ENCODE measurements at regions not wholly inside any gene's neighbourhood (a gene's known extent, or its start where the extent isn't known, plus 50 kb on each side); places are given as distances from the start of the nearest gene placed in this dataset.

- FAIRE-seq, result peak; percentile 2
- no peak for DNase-seq (ENCODE audit: low spot score)
Measured at GRCh38 chr4:19725130-19725529, 526.6 kb upstream of the SLIT2 start.

- no peak for DNase-seq (ENCODE audit: low spot score)
- FAIRE-seq, result no peak
Measured at GRCh38 chr4:19722404-19722803, 529.3 kb upstream of the SLIT2 start.

DNA sequence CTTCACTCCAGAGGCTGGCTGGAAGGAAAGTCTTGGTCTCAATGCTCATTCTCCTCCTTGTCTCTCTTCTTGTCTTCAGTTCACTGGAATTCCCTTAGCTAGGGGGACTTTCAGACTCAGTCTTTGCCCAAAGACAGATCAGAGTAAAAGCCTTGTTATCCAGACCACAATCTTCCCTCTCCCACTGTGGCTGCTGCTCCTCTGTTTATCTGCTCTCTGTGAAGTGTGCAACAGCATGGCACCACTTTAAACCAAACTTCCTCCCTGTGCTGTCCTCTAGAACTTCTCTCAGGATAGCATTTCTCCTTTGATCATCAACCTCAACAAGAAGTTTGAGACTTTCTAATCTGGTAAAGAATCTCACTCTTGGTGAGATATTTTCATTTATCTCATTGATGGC lies 530.1 kb upstream of the SLIT2 start:
- FAIRE-seq (no peak), DNase-seq (ENCODE audit: low spot score) (no peak)

- FAIRE-seq, result no peak
- no peak for DNase-seq (ENCODE audit: low spot score)
Measured at GRCh38 chr4:19720610-19721009, 531.1 kb upstream of the SLIT2 start.

- DNase-seq (ENCODE audit: low spot score) (no peak), FAIRE-seq (no peak)
Measured at GRCh38 chr4:19720190-19720589, 531.5 kb upstream of the SLIT2 start.

DNA sequence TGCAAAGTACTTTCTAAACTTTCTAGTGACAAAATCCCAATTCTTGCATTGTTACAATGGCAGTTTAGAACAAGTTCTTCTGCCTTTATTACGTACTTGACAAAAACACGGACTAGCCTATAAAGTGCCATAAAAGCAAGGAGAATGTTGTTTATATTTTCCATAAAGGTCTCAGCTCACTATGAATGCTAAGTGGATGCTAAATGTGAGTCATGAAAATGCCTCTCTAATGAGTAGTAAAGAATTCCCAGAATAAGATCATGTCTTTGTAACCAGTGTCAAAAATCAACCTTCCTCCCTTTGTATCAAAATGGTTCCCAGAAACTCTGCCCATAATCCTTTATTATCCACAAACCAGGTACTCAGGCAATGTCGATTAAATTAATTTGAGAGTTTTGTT lies 539.8 kb upstream of the SLIT2 start:
- no peak for DNase-seq (ENCODE audit: low spot score)
- FAIRE-seq, result no peak

DNA sequence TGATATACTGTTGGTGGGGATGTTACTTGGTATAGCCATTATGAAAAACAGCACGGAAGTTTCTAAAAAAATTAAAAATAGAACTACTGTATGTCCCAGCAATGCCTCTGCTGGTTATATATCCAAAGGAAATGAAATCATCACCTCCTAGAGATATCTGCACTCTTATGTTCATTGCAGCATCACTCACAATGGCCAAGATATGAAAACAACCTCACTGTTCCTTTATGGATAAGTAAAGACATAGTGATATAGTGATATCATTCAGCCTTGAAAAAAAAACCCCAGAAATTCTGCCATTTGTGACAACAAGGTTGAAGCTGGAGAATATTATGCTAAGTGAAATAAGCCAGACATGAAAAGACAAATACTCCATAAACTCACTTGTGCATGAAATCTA lies 543.8 kb upstream of the SLIT2 start:
- FAIRE-seq, result no peak
- DNase-seq (ENCODE audit: low spot score), result no peak

- DNase-seq (ENCODE audit: low spot score) (no peak), FAIRE-seq (no peak)
Measured at GRCh38 chr4:19703391-19703790, 548.3 kb upstream of the SLIT2 start.

GRCh38 chr4:19700992-19701391 lies 550.7 kb upstream of the SLIT2 start:
- FAIRE-seq, result no peak
- peak; percentile 13 for DNase-seq (ENCODE audit: low spot score)

DNA sequence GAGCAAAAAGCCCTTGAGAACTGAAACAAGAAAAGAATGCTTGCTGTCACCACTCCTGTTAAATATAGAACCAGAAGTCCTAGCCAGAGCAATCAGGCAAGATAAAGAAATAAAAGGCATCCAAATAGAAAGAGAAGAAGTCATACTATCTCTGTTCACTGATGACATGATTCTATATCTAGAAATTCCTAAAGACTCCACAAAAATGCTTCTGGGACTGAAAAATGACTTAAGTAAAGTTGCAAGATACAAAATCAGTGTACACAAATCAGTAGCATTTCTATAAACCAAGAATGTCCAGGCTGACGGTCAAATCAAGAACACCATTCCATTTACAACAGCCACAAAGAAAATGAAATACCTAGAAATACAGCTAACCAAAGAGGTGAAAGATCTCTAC lies 552.7 kb upstream of the SLIT2 start:
- no peak for FAIRE-seq

DNA sequence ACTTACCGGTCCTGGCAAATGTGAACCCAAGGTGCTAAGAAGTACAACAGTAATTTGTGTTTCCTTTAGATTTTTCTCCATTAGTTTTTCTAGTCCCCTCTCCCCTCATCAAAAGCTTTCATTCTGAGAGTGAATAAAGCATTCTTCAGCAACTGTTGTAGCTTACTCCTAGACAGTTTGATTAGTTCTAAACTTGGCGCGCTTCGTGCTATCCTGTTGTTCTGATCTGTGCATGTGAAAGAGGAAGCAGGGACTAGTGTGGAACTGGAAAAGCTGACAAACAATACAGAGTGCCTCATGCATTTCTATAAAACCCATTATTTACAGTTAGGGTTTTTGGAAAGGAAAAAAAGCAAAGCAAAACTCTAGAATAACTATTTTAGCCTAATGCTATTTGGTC lies 556.9 kb upstream of the SLIT2 start:
- FAIRE-seq, result no peak

More for the DNA sequence above, 552.7 kb upstream of the SLIT2 start:
- DNase-seq (ENCODE audit: low spot score), result no peak

GRCh38 chr4:19693936-19694570 lies 557.7 kb upstream of the SLIT2 start:
- DNase-seq (ENCODE audit: low spot score) (no peak), FAIRE-seq (no peak)

More for the DNA sequence above, 556.9 kb upstream of the SLIT2 start:
- DNase-seq (ENCODE audit: low spot score), result no peak

DNA sequence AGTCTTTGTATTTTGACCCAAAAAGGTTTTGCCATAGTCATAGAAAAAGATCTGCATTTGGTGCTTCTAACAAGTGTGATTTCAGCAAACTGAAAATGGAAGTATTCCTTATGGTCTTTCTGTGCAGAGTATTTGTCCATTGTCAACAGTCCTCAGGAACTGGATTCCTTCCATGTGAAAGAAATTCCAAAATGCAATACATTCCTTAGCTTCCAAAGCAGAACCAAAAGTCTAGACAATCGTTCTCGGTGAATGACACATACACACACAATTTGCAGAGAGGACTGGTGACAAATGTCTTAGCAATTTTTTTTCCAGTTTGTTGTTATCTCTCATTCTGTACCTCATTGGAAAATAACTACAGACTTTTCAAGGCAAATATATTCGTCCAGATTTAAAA lies 562.2 kb upstream of the SLIT2 start:
- DNase-seq (ENCODE audit: low spot score), result peak; percentile 93
- peak; percentile 96 for FAIRE-seq

- no peak for DNase-seq (ENCODE audit: low spot score)
- no peak for FAIRE-seq
Measured at GRCh38 chr4:19686456-19686855, 565.2 kb upstream of the SLIT2 start.

DNA sequence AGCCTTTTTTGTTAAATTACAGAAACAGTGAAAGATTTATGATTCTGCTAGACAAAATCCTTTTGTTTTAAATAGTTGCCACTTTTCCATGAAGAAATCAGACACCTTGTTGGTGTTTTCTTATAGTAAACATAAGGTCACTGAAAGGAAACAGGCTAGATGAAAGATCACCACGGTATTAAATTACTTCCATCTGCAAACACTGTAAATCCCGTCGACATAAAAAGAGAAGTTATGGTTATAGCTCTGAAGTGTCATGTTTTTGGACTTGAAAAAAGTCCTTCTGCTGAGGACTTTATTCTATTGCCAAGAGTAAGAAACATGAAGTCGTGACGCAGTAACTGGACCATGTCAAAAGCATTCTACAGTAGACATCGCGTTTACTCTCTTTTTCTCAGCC lies 567.6 kb upstream of the SLIT2 start:
- FAIRE-seq, result no peak
- no peak for DNase-seq (ENCODE audit: low spot score)

GRCh38 chr4:19683426-19683825 lies 568.3 kb upstream of the SLIT2 start:
- no peak for FAIRE-seq

DNA sequence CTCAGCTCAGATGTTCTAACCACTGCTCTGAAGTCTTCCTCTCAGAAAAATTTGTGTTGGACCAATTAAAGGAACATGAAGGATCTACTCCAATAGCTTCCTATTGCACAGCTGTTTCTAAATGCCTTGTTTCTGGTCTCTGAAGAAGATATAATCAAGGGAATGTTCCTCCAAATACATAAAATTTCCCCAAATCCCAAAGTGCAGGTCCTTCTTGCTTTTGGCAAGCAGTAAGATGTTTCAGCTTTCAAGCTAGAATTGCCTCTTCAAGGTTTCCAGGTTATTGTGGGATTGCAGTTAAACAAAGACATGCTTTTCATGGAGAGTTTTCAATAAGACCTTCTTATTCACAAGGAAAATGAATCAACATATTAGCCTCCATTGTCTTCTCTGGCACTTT lies 574.5 kb upstream of the SLIT2 start:
- no peak for FAIRE-seq
- no peak for DNase-seq (ENCODE audit: low spot score)

More at GRCh38 chr4:19683426-19683825, 568.3 kb upstream of the SLIT2 start:
- no peak for DNase-seq (ENCODE audit: low spot score)

GRCh38 chr4:19675172-19675811 lies 576.4 kb upstream of the SLIT2 start:
- FAIRE-seq (no peak), DNase-seq (ENCODE audit: low spot score) (no peak)

GRCh38 chr4:19659101-19659500 lies 592.6 kb upstream of the SLIT2 start:
- FAIRE-seq, result no peak
- no peak for DNase-seq (ENCODE audit: low spot score)

GRCh38 chr4:19657856-19658255 lies 593.8 kb upstream of the SLIT2 start:
- DNase-seq (ENCODE audit: low spot score), result no peak
- FAIRE-seq, result no peak

DNA sequence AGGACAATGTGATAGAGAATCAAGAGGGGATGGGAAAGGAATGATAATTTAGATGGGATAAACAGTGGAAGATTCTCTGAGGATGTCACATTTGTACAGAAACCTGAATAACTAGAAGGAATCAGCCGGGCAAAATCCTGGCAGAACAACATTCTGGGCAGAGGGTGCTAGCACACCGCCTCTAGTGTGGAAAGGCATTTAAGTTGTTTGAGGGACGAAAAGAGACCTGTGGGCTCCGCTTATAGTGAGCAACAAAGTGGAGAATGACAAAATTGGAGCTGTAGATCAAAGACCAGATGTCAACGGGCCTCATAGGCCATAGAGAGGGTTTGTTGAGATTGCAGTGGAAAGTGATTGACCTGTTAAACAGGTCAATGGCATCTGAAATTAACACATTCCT lies 596.0 kb upstream of the SLIT2 start:
- FAIRE-seq (no peak), DNase-seq (ENCODE audit: low spot score) (no peak)

DNA sequence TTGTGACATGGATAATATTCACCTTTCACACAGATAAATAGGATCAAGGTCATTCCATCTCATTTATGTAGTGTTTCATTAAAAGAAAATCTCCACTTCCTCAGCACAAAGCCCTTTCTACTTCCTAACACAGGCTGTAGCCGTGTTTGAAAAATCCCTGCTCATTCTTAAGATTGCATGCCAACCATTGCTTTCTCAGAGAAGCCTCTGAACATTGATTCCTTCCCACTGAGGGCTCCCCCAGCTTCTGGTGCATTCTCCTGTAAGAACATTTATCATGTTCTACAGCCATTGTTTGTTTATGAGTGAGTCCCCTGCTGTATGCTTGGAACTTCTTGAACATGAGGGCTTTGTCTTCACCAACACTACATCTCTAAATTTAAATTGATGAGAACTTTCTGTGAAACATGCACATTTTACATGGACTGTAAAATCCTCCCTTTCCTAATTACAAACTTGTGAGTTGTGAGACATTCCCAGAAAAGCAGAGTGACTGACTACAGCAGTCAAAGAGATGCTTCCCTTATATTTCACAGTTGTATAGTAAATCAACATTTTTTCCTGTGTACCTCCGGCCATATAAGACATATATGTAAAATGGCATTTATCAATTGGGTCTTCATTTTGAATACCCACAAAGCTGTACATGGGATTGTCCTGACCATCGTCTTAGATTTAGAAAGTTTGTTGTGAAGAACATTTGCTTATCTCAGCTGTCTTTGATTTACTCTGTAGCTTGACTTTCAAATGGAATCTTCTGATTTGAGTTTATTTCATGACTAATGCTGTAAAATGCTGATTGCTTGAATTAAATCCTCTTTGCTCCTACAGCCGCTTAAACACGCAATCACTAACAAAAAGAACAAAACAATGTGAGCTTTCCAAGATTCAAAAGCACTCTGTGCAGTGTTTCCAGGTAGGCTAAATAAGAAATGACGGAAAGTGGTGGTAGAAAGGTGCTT lies 600.5 kb upstream of the SLIT2 start:
- FAIRE-seq, result no peak
- DNase-seq (ENCODE audit: low spot score), result no peak

Data from RCC 7860 (cell line).